ENCODE measurements at regions not wholly inside any gene's neighbourhood (a gene's known extent, or its start where the extent isn't known, plus 50 kb on each side); places are given as distances from the start of the nearest gene placed in this dataset.

GRCh38 chr4:185874516-185875230, 62.7 kb upstream of the SORBS2 start:
- intact Hi-C loops (cut with DNase I; ENCODE audit: low total_unique reads) (no loop called here), in situ Hi-C loops (cut with MboI; ENCODE audit: low pct_ligation_motif_present in 1 of 4, low pct_unique_long_range_greater_than_20kb in 1 of 4, low sequenced_read_pairs in 3 of 4) (no loop called here)
- no peaks in the 10 kb centered on the region for H3K9me3 ChIP-seq
- no peaks in the 10 kb centered on the region for H3K27me3 ChIP-seq
- H3K36me3 ChIP-seq: no peaks in the 10 kb centered on the region
- no peak for TF ChIP-seq CTCF (IDR thresholded peaks at IDR 0.05)
- no peak for TF ChIP-seq EP300 (IDR thresholded peaks at IDR 0.05; ENCODE audit: low read depth)
- TF ChIP-seq POLR2A (IDR thresholded peaks at IDR 0.05): no peak
- no peak for TF ChIP-seq POLR2AphosphoS5 (IDR thresholded peaks at IDR 0.05)
- no peak for DNase-seq
- H3K4me1 ChIP-seq: no peaks in the 10 kb centered on the region
- no peak overlapping the region for H3K4me3 ChIP-seq
- H3K27ac ChIP-seq: no peak overlapping the region
- 70 to 85% methylated on average over 3 of the region's 3 CpGs for WGBS, 2 donors (ENCODE audit: low coverage in 1 of 2)

DNA sequence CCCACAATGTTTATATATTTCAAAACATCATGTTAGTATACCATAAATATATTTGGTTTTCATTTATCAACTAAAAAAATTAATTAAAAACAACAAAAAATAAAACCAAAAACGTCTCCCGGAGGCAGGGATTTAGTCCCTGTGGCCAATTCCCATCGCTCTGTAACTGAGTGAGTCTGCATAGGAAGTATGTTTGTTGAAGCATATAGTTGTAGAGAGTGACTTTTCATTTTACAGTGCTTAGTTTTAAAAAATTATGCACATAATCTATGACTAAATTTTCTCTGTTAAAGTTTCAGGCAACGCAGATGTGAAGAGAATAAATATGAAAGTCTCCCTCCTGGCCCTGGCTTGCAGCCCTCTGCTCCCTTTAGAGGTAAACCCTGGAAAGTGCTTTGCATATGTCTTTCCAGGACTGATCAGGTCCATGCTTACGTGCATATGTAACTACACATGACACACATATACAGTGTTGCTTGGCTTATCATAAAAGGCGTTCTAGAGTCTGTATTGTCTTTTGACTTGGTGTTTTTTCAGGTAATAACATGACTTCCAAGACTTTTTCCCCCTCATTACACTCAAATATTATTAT, 63.4 kb upstream of the SORBS2 start:
- H3K36me3 ChIP-seq: no peaks in the 10 kb centered on the region
- no peaks in the 10 kb centered on the region for H3K9me3 ChIP-seq
- no peaks in the 10 kb centered on the region for H3K4me1 ChIP-seq
- H3K4me3 ChIP-seq: no peak overlapping the region
- WGBS, 2 donors (ENCODE audit: low coverage in 1 of 2): 84 to 89% methylated on average over 4 to 6 of the region's 6 CpGs
- TF ChIP-seq POLR2A (IDR thresholded peaks at IDR 0.05) (no peak), EP300 (IDR thresholded peaks at IDR 0.05; ENCODE audit: low read depth) (no peak)
- in situ Hi-C loops (cut with MboI; ENCODE audit: low pct_ligation_motif_present in 1 of 4, low pct_unique_long_range_greater_than_20kb in 1 of 4, low sequenced_read_pairs in 3 of 4): no loop called here
- no peak overlapping the region for H3K27ac ChIP-seq
- intact Hi-C loops (cut with DNase I; ENCODE audit: low total_unique reads): no loop called here
- H3K27me3 ChIP-seq: no peaks in the 10 kb centered on the region
- DNase-seq: no peak

DNA sequence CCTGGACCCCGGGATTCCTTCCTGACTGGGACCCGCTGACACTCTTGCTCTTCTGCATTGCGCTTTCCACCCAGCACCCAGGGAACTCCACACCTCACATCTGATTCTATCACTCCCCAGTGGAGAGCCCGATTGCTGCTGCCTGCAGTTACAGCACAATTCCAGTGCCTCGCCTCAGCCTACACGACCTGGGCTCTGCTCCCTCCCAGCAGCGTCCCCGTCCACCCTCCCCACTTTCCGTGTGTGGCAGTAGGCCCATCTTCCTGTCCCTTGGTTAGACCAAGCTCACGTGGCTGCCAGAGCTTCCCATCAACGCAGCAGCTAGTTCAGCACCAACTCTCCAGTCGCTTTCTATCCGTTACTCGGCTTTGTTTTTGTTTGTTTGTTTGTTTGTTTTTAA, 66.6 kb upstream of the SORBS2 start:
- Histone ChIP-seq H3K4me3 (no peak overlapping the region), H3K27ac (no peak overlapping the region), H3K36me3 (no peaks in the 10 kb centered on the region), H3K27me3 (no peaks in the 10 kb centered on the region), H3K4me1 (no peaks in the 10 kb centered on the region), H3K9me3 (peaks cover 0 to 5% of the 10 kb centered on the region in 2 donors)
- no peak for DNase-seq
- in situ Hi-C loops (cut with MboI; ENCODE audit: low pct_ligation_motif_present in 1 of 4, low pct_unique_long_range_greater_than_20kb in 1 of 4, low sequenced_read_pairs in 3 of 4) (no loop called here), intact Hi-C loops (cut with DNase I; ENCODE audit: low total_unique reads) (no loop called here)
- WGBS, 2 donors (ENCODE audit: low coverage in 1 of 2): 90 to 95% methylated on average over 7 to 14 of the region's 14 CpGs
- TF ChIP-seq EP300 (IDR thresholded peaks at IDR 0.05; ENCODE audit: low read depth): no peak
- no peak for TF ChIP-seq POLR2A (IDR thresholded peaks at IDR 0.05)
- no peak for TF ChIP-seq CTCF (IDR thresholded peaks at IDR 0.05)
- TF ChIP-seq POLR2AphosphoS5 (IDR thresholded peaks at IDR 0.05): no peak

DNA sequence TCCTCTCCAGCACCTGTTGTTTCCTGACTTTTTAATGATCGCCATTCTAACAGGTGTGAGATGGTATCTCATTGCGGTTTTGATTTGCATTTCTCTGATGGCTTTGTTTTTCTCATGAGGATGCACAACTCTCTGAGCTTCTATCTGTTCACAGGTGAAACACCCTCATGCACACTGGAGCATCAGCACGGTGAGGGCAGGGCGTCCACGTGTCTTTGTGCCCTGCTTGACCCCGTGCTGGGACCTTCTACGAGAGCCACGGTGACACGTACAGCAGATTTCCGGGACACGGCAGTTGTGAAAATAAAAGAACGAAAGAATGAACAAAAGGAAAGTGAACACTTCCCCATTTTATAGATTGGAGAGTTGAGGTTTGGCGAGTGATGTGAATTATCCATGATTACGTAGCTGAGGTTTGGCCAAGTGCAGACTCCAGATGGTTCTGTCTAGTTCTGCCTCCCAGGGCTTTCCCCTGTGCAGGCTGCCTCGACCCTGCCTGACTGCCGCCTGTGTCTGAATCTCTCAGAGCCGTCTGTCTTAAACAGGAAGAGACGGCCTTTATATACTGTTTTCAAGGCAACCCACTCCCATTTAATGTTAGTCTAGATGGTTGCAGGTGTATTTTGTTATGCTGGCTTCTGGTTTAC, 67.8 kb upstream of the SORBS2 start:
- in situ Hi-C loops (cut with MboI; ENCODE audit: low pct_ligation_motif_present in 1 of 4, low pct_unique_long_range_greater_than_20kb in 1 of 4, low sequenced_read_pairs in 3 of 4): no loop called here
- WGBS, 2 donors (ENCODE audit: low coverage in 1 of 2): 84 to 94% methylated on average over 12 to 18 of the region's 18 CpGs
- TF ChIP-seq POLR2A (IDR thresholded peaks at IDR 0.05) (no peak), CTCF (IDR thresholded peaks at IDR 0.05) (no peak), POLR2AphosphoS5 (IDR thresholded peaks at IDR 0.05) (no peak), EP300 (IDR thresholded peaks at IDR 0.05; ENCODE audit: low read depth) (no peak)

More for the DNA sequence above, 67.8 kb upstream of the SORBS2 start:
- Histone ChIP-seq H3K4me3 (no peak overlapping the region), H3K36me3 (no peaks in the 10 kb centered on the region), H3K9me3 (peaks cover 0 to 5% of the 10 kb centered on the region in 2 donors), H3K27ac (no peak overlapping the region), H3K27me3 (no peaks in the 10 kb centered on the region), H3K4me1 (no peaks in the 10 kb centered on the region)
- intact Hi-C loops (cut with DNase I; ENCODE audit: low total_unique reads): no loop called here
- no peak for DNase-seq
